PC-9 (cell line): ENCODE measurements at regions not wholly inside any gene's neighbourhood (a gene's known extent, or its start where the extent isn't known, plus 50 kb on each side); places are given as distances from the start of the nearest gene placed in this dataset.

Experiments
- BruUV-seq: library from RNA; stranded (reverse); fragments of 400-500 nt; replicated peaks from 2 replicates; lab custom pipeline; 2021; lab: Mats Ljungman, UMichigan
- CTCF ChIA-PET: fragments of 300-600 bp; sonication (Branson Sonifier 250); formaldehyde crosslinking; loops from one replicate; lab custom pipeline; 2022; ENCODE audit warnings: antibody characterized with exemption; lab: Charles Lee
- POLR2A ChIA-PET: fragments of 300-600 bp; sonication (Branson Sonifier 250); formaldehyde crosslinking; loops from one replicate; lab custom pipeline; 2022; ENCODE audit warnings: antibody characterized with exemption; ENCODE audit not compliant: unreplicated experiment; lab: Charles Lee
- DNase-seq, 2 experiments: peaks; one replicate each; pipeline versions ENCODE4 v3.0.0 to v3.0.0-alpha.2; 2015 to 2022; ENCODE audit warnings: mixed read lengths in 1 of 2
- H2AFZ ChIP-seq: fragments of 200-600 bp; sonication (generic); 2 replicates; pipeline ENCODE4 v1.8.1; 2017; ENCODE audit warnings: antibody characterized with exemption
- H3F3A ChIP-seq: fragments of 200-600 bp; sonication (generic); 2 replicates; pipeline ENCODE4 v1.8.1; 2017; ENCODE audit warnings: antibody characterized with exemption, mild to moderate bottlenecking, low read depth; ENCODE audit not compliant: insufficient read depth
- H3K27ac ChIP-seq: fragments of 200-600 bp; sonication (generic); 2 replicates; pipeline ENCODE4 v1.6.1; 2016; ENCODE audit warnings: mixed run types
- H3K27me3 ChIP-seq: fragments of 200-600 bp; sonication (generic); 2 replicates; pipeline ENCODE4 v1.6.1; 2016; ENCODE audit warnings: low read depth, mixed run types; ENCODE audit not compliant: insufficient read depth
- H3K36me3 ChIP-seq: fragments of 200-600 bp; sonication (generic); 2 replicates; pipeline ENCODE4 v1.6.1; 2016; ENCODE audit warnings: low read depth, mixed run types
- H3K4me1 ChIP-seq: fragments of 200-600 bp; sonication (generic); replicated peaks from 2 replicates; pipeline ENCODE4 v1.6.1; 2016; ENCODE audit warnings: mixed run types; ENCODE audit not compliant: insufficient read depth
- H3K4me2 ChIP-seq: fragments of 200-600 bp; sonication (generic); 2 replicates; pipeline ENCODE4 v1.6.1; 2017; ENCODE audit warnings: mixed run types
- H3K4me3 ChIP-seq: fragments of 200-600 bp; sonication (generic); 2 replicates; pipeline ENCODE4 v1.6.1; 2016; ENCODE audit warnings: mixed run types
- H3K79me2 ChIP-seq: fragments of 200-600 bp; sonication (generic); 2 replicates; pipeline ENCODE4 v1.6.1; 2017; ENCODE audit warnings: low read depth, mixed run types
- H3K9me2 ChIP-seq: fragments of 200-600 bp; sonication (generic); 2 replicates; pipeline ENCODE4 v1.8.1; 2017; ENCODE audit warnings: mild to moderate bottlenecking; ENCODE audit not compliant: insufficient read depth
- H3K9me3 ChIP-seq: fragments of 200-600 bp; sonication (generic); 2 replicates; pipeline ENCODE4 v1.8.1; 2016; ENCODE audit warnings: low read depth; ENCODE audit not compliant: insufficient read depth
- H4K20me1 ChIP-seq: fragments of 200-600 bp; sonication (generic); 2 replicates; pipeline ENCODE4 v1.8.1; 2017; ENCODE audit not compliant: insufficient read depth
- CTCF ChIP-seq: fragments of 200-600 bp; sonication (generic); conservative IDR thresholded peaks from 2 replicates; pipeline ENCODE4 v1.6.1; 2017; ENCODE audit warnings: mixed run types, antibody characterized with exemption, mild to moderate bottlenecking, moderate library complexity
- EZH2 ChIP-seq: fragments of 200-600 bp; sonication (generic); IDR thresholded peaks from 2 replicates; pipeline ENCODE4 v1.8.0; 2017; ENCODE audit warnings: antibody characterized with exemption, low read depth
- intact Hi-C: fragments of 100-400 bp; cut with micrococcal nuclease; formaldehyde crosslinking; loops from one replicate; pipeline ENCODE4 v1.10.0; 2022; ENCODE audit not compliant: unreplicated experiment

- no peaks in the 10 kb centered on the region for H3K36me3 ChIP-seq
- CTCF ChIA-PET: no interaction called here
- no peaks in the 10 kb centered on the region for H3K4me1 ChIP-seq
- no peak for DNase-seq
- no peaks in the 10 kb centered on the region for H3F3A ChIP-seq
- no peak overlapping the region for H3K4me2 ChIP-seq
- no peaks in the 10 kb centered on the region for H3K9me3 ChIP-seq
- H3K27ac ChIP-seq: no peak overlapping the region
- POLR2A ChIA-PET: no interaction called here
- no peak for TF ChIP-seq CTCF
- no peak for TF ChIP-seq EZH2
- no peak overlapping the region for H2AFZ ChIP-seq
- H3K4me3 ChIP-seq: no peak overlapping the region
- no peaks in the 10 kb centered on the region for H4K20me1 ChIP-seq
- no peaks in the 10 kb centered on the region for H3K9me2 ChIP-seq
- intact Hi-C loops: no loop called here
- H3K79me2 ChIP-seq: no peaks in the 10 kb centered on the region
- H3K27me3 ChIP-seq: no peaks in the 10 kb centered on the region
- BruUV-seq: no TSS peak
These were observed 132.7 kb downstream of the TRAM1L1 start for GRCh38 chr4:116952530-116953136.

DNA sequence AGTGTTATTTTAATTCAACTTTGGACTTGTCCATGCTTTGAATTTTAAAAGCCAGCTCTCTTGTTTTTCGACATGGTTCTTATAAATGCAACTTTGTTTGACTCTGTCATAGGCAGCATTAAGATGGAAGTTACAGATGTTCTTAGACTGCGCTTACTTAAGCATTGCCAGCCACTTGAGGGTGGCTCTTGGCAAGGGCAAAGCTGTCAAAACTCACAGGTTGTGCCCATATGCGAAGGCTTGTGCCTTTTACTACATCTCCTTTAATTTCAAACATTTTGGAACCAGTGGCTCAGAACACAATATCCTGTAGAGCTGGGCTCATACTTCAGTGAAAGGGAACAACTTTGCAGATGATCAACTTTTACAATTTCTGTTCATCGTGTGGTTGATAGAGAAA lies 135.5 kb downstream of the TRAM1L1 start:
- Histone ChIP-seq H3K79me2 (no peaks in the 10 kb centered on the region), H3K27me3 (no peaks in the 10 kb centered on the region), H3K27ac (no peak overlapping the region), H4K20me1 (no peaks in the 10 kb centered on the region), H3K4me2 (no peak overlapping the region), H3K4me3 (no peak overlapping the region), H2AFZ (no peak overlapping the region), H3K36me3 (no peaks in the 10 kb centered on the region), H3K4me1 (no peaks in the 10 kb centered on the region), H3F3A (no peaks in the 10 kb centered on the region), H3K9me2 (no peaks in the 10 kb centered on the region), H3K9me3 (no peaks in the 10 kb centered on the region)
- TF ChIP-seq CTCF (no peak), EZH2 (no peak)
- CTCF ChIA-PET: no interaction called here
- no TSS peak for BruUV-seq
- no peak for DNase-seq
- POLR2A ChIA-PET: no interaction called here
- intact Hi-C loops: no loop called here

- H3K9me2 ChIP-seq: no peaks in the 10 kb centered on the region
- no peak overlapping the region for H2AFZ ChIP-seq
- no peak overlapping the region for H3K27ac ChIP-seq
- POLR2A ChIA-PET: no interaction called here
- H3K36me3 ChIP-seq: no peaks in the 10 kb centered on the region
- H3K4me2 ChIP-seq: no peak overlapping the region
- no peaks in the 10 kb centered on the region for H3K9me3 ChIP-seq
- no peaks in the 10 kb centered on the region for H3K79me2 ChIP-seq
- H4K20me1 ChIP-seq: no peaks in the 10 kb centered on the region
- no peak overlapping the region for H3K4me3 ChIP-seq
- intact Hi-C loops: no loop called here
- no peak for DNase-seq
- TF ChIP-seq EZH2 (no peak), CTCF (no peak)
- no peaks in the 10 kb centered on the region for H3K27me3 ChIP-seq
- BruUV-seq: no TSS peak
- CTCF ChIA-PET: no interaction called here
- no peaks in the 10 kb centered on the region for H3F3A ChIP-seq
- H3K4me1 ChIP-seq: no peaks in the 10 kb centered on the region
These were observed 143.1 kb downstream of the TRAM1L1 start for GRCh38 chr4:116942315-116942714.
